Keratinocyte (primary cell): ENCODE measurements at regions not wholly inside any gene's neighbourhood (a gene's known extent, or its start where the extent isn't known, plus 50 kb on each side); places are given as distances from the start of the nearest gene placed in this dataset.

ENCODE experiments used
- DNase-seq: peaks from one replicate; pipeline ENCODE4 v3.0.0-alpha.2; 2011; ENCODE audit warnings: low read depth, missing footprints, low spot score
- FAIRE-seq: peaks from 2 replicates; lab custom pipeline; 2011; peaks lifted over from hg19 to GRCh38; lab: Jason Lieb, UNC
- H2AFZ ChIP-seq: 2 replicates; pipeline ENCODE4 v1.6.0; 2012; ENCODE audit warnings: low read length, control low read depth, inconsistent platforms; ENCODE audit not compliant: control insufficient read depth
- H3K27ac ChIP-seq: 2 replicates; pipeline ENCODE4 v1.5.1; 2011; ENCODE audit warnings: low read length; ENCODE audit not compliant: control insufficient read depth, insufficient read depth
- H3K27me3 ChIP-seq: 3 replicates; pipeline ENCODE4 v1.6.0; 2011; ENCODE audit warnings: low read length; ENCODE audit not compliant: control insufficient read depth, insufficient read depth; ENCODE audit errors: extremely low read depth
- H3K36me3 ChIP-seq, 2 experiments: 2 replicates in 1 of 2; 3 replicates in 1 of 2; pipeline ENCODE4 v1.5.1; 2011; ENCODE audit warnings: low read length in 2 of 2, mild to moderate bottlenecking in 1 of 2; ENCODE audit not compliant: control insufficient read depth in 2 of 2, insufficient read depth in 2 of 2; ENCODE audit errors: extremely low read depth in 1 of 2
- H3K4me1 ChIP-seq: 3 replicates; pipeline ENCODE4 v1.5.1; 2011; ENCODE audit warnings: low read length; ENCODE audit not compliant: control insufficient read depth, insufficient read depth; ENCODE audit errors: extremely low read depth
- H3K4me2 ChIP-seq: 3 replicates; pipeline ENCODE4 v1.6.0; 2011; ENCODE audit warnings: low read depth, low read length; ENCODE audit not compliant: control insufficient read depth, insufficient read depth; ENCODE audit errors: extremely low read depth
- H3K4me3 ChIP-seq, 3 experiments: fragments of 200-600 bp in 1 of 3; sonication (generic) in 1 of 3; 2 replicates in 2 of 3; 3 replicates in 1 of 3; pipeline ENCODE4 v1.5.1; 2011 to 2016; ENCODE audit warnings: low read length in 3 of 3, mild to moderate bottlenecking in 3 of 3, control low read depth in 2 of 3, inconsistent platforms in 1 of 3, low read depth in 1 of 3, mixed read lengths in 1 of 3, mixed run types in 1 of 3, moderate library complexity in 1 of 3; ENCODE audit not compliant: control insufficient read depth in 2 of 3, insufficient read depth in 2 of 3; ENCODE audit errors: extremely low read depth in 1 of 3
- H3K79me2 ChIP-seq: 2 replicates; pipeline ENCODE4 v1.6.0; 2012; ENCODE audit warnings: low read length; ENCODE audit not compliant: control insufficient read depth, insufficient read depth
- H3K9ac ChIP-seq: 3 replicates; pipeline ENCODE4 v1.6.0; 2011; ENCODE audit warnings: low read length; ENCODE audit not compliant: control insufficient read depth, insufficient read depth; ENCODE audit errors: extremely low read depth
- H3K9me1 ChIP-seq: 3 replicates; pipeline ENCODE4 v1.6.0; 2011; ENCODE audit warnings: low read length; ENCODE audit not compliant: control insufficient read depth, insufficient read depth; ENCODE audit errors: extremely low read depth
- H3K9me3 ChIP-seq: 2 replicates; pipeline ENCODE4 v1.5.1; 2012; ENCODE audit warnings: low read depth, low read length; ENCODE audit not compliant: control insufficient read depth
- H4K20me1 ChIP-seq: 3 replicates; pipeline ENCODE4 v1.6.0; 2011; ENCODE audit warnings: low read length; ENCODE audit not compliant: control insufficient read depth, insufficient read depth; ENCODE audit errors: extremely low read depth
- CTCF ChIP-seq, 3 experiments: IDR thresholded peaks in 1 of 3; conservative IDR thresholded peaks in 1 of 3; optimal IDR thresholded peaks in 1 of 3; 2 replicates in 2 of 3; 3 replicates in 1 of 3; pipeline versions ENCODE3 to v1.5.1; 2011; ENCODE audit warnings: low read length in 3 of 3, mild to moderate bottlenecking in 3 of 3, moderate library complexity in 2 of 3, control low read depth in 1 of 3, inconsistent platforms in 1 of 3; ENCODE audit not compliant: insufficient read depth in 2 of 3; ENCODE audit errors: extremely low read depth in 1 of 3
- EZH2 ChIP-seq: IDR thresholded peaks from one replicate; pipeline ENCODE4 v1.6.1; 2012; ENCODE audit warnings: inconsistent platforms, mild to moderate bottlenecking, low read length, moderate library complexity
- dilution Hi-C: fragments of 300-500 bp; cut with MboI; formaldehyde crosslinking; loops from one replicate; pipeline ENCODE4 v1.7.0; 2020; ENCODE audit warnings: low sequenced_read_pairs; ENCODE audit not compliant: extremely low pct_ligation_motif_present

- H3K4me3 ChIP-seq: no peak overlapping the region
- H3K27me3 ChIP-seq: no peaks in the 10 kb centered on the region
- no peaks in the 10 kb centered on the region for H3K9me3 ChIP-seq
- no peaks in the 10 kb centered on the region for H4K20me1 ChIP-seq
- no peak overlapping the region for H3K9ac ChIP-seq
- H2AFZ ChIP-seq: no peak overlapping the region
- no peak overlapping the region for H3K4me2 ChIP-seq
- dilution Hi-C loops: no loop called here
- H3K36me3 ChIP-seq: no peaks in the 10 kb centered on the region
- no peaks in the 10 kb centered on the region for H3K4me1 ChIP-seq
- DNase-seq (no peak), FAIRE-seq (no peak)
- no peaks in the 10 kb centered on the region for H3K79me2 ChIP-seq
- H3K9me1 ChIP-seq: no peaks in the 10 kb centered on the region
- H3K27ac ChIP-seq: no peak overlapping the region
- TF ChIP-seq CTCF (optimal IDR thresholded peaks at IDR 0.05 in 1 of 3, IDR thresholded peaks at IDR 0.05 in 1 of 3, conservative IDR thresholded peaks at IDR 0.05 in 1 of 3; ENCODE audit: extremely low read depth in 1 of 3, insufficient read depth in 2 of 3, low read length in 3 of 3) (no peak), EZH2 (no peak)
Measured at GRCh38 chr2:66966631-66967030, 430.5 kb upstream of the ETAA1 start.

- no peaks in the 10 kb centered on the region for H3K79me2 ChIP-seq
- no peak for DNase-seq
- H4K20me1 ChIP-seq: no peaks in the 10 kb centered on the region
- no peak overlapping the region for H3K27ac ChIP-seq
- dilution Hi-C loops: no loop called here
- no peaks in the 10 kb centered on the region for H3K9me3 ChIP-seq
- H3K9ac ChIP-seq: no peak overlapping the region
- no peak overlapping the region for H2AFZ ChIP-seq
- H3K36me3 ChIP-seq: no peaks in the 10 kb centered on the region
- FAIRE-seq: no peak
- no peaks in the 10 kb centered on the region for H3K27me3 ChIP-seq
- H3K9me1 ChIP-seq: no peaks in the 10 kb centered on the region
- H3K4me2 ChIP-seq: no peak overlapping the region
- TF ChIP-seq CTCF (optimal IDR thresholded peaks at IDR 0.05 in 1 of 3, IDR thresholded peaks at IDR 0.05 in 1 of 3, conservative IDR thresholded peaks at IDR 0.05 in 1 of 3; ENCODE audit: extremely low read depth in 1 of 3, insufficient read depth in 2 of 3, low read length in 3 of 3) (no peak), EZH2 (no peak)
- H3K4me1 ChIP-seq: no peaks in the 10 kb centered on the region
- no peak overlapping the region for H3K4me3 ChIP-seq
Measured at GRCh38 chr2:66968946-66969345, 428.2 kb upstream of the ETAA1 start.
